Pancreas (tissue), 10 donors: ENCODE measurements at regions not wholly inside any gene's neighbourhood (a gene's known extent, or its start where the extent isn't known, plus 50 kb on each side); places are given as distances from the start of the nearest gene placed in this dataset.

Source experiments
- ATAC-seq, 4 donors: fragments of 200-7000 bp; cut with Tn5 transposase; one replicate each; pipeline versions ENCODE4 v1.8.0 to v1.9.1; 2020; ENCODE audit warnings: mild to moderate bottlenecking in 4 of 4, moderate library complexity in 4 of 4
- DNase-seq, 6 donors: peaks; one replicate each; pipeline ENCODE4 v3.0.0-alpha.2; 2020
- FAIRE-seq: peaks from 2 replicates; lab custom pipeline; 2012; peaks lifted over from hg19 to GRCh38; lab: Jason Lieb, UNC
- H3K27ac ChIP-seq, 4 donors: fragments of 200-600 bp; sonication (generic); 1 replicate in 3 of 4; 2 replicates in 1 of 4; pipeline versions ENCODE4 v1.5.0 to v1.8.0; 2020
- H3K27me3 ChIP-seq, 4 donors: fragments of 200-600 bp; one replicate each; pipeline ENCODE4 v1.8.0; 2021
- H3K36me3 ChIP-seq, 3 donors: fragments of 200-600 bp; sonication (generic) in 1 of 3; one replicate each; pipeline versions ENCODE4 v1.5.0 to v1.8.0; 2020 to 2021
- H3K4me1 ChIP-seq, 3 donors: fragments of 200-600 bp; one replicate each; pipeline ENCODE4 v1.8.0; 2021
- H3K4me3 ChIP-seq, 4 donors: fragments of 200-600 bp; sonication (generic) in 2 of 4; one replicate each; pipeline versions ENCODE4 v1.5.0 to v1.8.0; 2020 to 2021
- H3K9me3 ChIP-seq, 4 donors: fragments of 200-600 bp; one replicate each; pipeline ENCODE4 v1.8.0; 2021
- WGBS, 2 donors: extraction: QIAGEN DNeasy Blood & Tissue Kit; methylation state at CpG; one replicate each; pipeline ENCODE4 v1.1.7; 2013; 5-methylcytosine and 5-hydroxymethylcytosine counted together
- intact Hi-C, 3 donors: fragments of 100-400 bp; cut with DNase I; formaldehyde crosslinking; loops; one replicate each; pipeline versions ENCODE4 v1.11.1 to v1.14.2; 2022
- TF ChIP-seq, protein P1 (sequence below), 4 donors: fragments of 200-600 bp; sonication (generic) in 3 of 4; IDR thresholded peaks; one replicate each; pipeline versions ENCODE4 v1.5.0 to v1.8.0; 2021; ENCODE audit warnings: antibody characterized with exemption in 4 of 4
- donor health status: healthy with polysubstance abuse.
- donor health status: DM: no; HTN: no; CAD: no; lungs with moderate emphysema.
- donor health status: DM: no; HTN: no; CAD: no.
- donor health status: control.
- donor health status: control.
- donor health status: Bipolar disorder and iron deficiency.
- donor health status: DM: yes; HTN: yes; CAD: no.
- donor health status: DM: no; HTN: no; CAD: no.
- donor health status: DM: no; HTN: no; CAD: no.
- donor health status: DM: yes; HTN: yes; CAD: no.

GRCh38 chr12:114952573-114953271, 268.7 kb upstream of the TBX3 start:
- no peak overlapping the region for H3K27ac ChIP-seq
- WGBS, 2 donors = 45 to 59% methylated on average over 18 of the region's 18 CpGs
- H3K36me3 ChIP-seq = no peaks in the 10 kb centered on the region
- intact Hi-C loops = no loop called here
- H3K27me3 ChIP-seq = no peaks in the 10 kb centered on the region
- FAIRE-seq (no peak), DNase-seq (no peak), ATAC-seq (no peak)
- H3K9me3 ChIP-seq = no peaks in the 10 kb centered on the region
- H3K4me1 ChIP-seq = no peaks in the 10 kb centered on the region
- H3K4me3 ChIP-seq = no peak overlapping the region
- TF ChIP-seq, protein P1, sequence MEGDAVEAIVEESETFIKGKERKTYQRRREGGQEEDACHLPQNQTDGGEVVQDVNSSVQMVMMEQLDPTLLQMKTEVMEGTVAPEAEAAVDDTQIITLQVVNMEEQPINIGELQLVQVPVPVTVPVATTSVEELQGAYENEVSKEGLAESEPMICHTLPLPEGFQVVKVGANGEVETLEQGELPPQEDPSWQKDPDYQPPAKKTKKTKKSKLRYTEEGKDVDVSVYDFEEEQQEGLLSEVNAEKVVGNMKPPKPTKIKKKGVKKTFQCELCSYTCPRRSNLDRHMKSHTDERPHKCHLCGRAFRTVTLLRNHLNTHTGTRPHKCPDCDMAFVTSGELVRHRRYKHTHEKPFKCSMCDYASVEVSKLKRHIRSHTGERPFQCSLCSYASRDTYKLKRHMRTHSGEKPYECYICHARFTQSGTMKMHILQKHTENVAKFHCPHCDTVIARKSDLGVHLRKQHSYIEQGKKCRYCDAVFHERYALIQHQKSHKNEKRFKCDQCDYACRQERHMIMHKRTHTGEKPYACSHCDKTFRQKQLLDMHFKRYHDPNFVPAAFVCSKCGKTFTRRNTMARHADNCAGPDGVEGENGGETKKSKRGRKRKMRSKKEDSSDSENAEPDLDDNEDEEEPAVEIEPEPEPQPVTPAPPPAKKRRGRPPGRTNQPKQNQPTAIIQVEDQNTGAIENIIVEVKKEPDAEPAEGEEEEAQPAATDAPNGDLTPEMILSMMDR (IDR thresholded peaks at IDR 0.05) = no peak

GRCh38 chr12:114949058-114949820, 265.3 kb upstream of the TBX3 start:
- no peaks in the 10 kb centered on the region for H3K4me1 ChIP-seq
- no peaks in the 10 kb centered on the region for H3K9me3 ChIP-seq
- FAIRE-seq (no peak), ATAC-seq (no peak), DNase-seq (no peak)
- H3K27ac ChIP-seq = no peak overlapping the region
- intact Hi-C loops = no loop called here
- no peaks in the 10 kb centered on the region for H3K36me3 ChIP-seq
- H3K4me3 ChIP-seq = no peak overlapping the region
- TF ChIP-seq, protein P1 (IDR thresholded peaks at IDR 0.05) = no peak
- no peaks in the 10 kb centered on the region for H3K27me3 ChIP-seq
- WGBS, 2 donors = 62 to 73% methylated on average over 8 of the region's 8 CpGs

- no peak for FAIRE-seq
Measured at GRCh38 chr12:114945351-114945750, 261.4 kb upstream of the TBX3 start.

DNA sequence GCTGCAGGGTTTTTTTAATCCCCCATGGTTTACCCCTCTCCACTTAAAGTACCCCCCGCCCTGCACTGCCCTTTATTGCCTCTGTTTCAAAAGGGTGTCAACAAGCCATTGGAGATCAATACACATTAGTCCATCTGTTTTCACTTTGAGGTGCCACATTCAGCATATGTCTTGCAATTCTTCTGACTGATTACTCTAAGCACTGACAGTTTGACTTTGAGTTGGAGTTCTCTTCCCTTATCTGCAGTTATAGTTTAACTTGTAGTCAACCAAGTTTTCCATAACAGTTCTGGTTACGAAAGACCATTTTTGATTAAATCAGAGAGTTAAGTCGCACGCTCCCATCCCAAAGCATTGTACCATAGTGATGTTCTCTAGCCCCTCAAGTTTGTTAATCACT, 260.8 kb upstream of the TBX3 start:
- H3K4me3 ChIP-seq = no peak overlapping the region
- ATAC-seq (no peak), FAIRE-seq (no peak), DNase-seq (no peak)
- H3K4me1 ChIP-seq = no peaks in the 10 kb centered on the region
- TF ChIP-seq, protein P1 (IDR thresholded peaks at IDR 0.05) = no peak
- H3K36me3 ChIP-seq = no peaks in the 10 kb centered on the region
- peaks cover 0 to 4% (median 0%) of the 10 kb centered on the region in 4 donors for H3K27me3 ChIP-seq
- 16 to 21% methylated on average over 4 of the region's 4 CpGs for WGBS, 2 donors
- no peak overlapping the region for H3K27ac ChIP-seq
- no peaks in the 10 kb centered on the region for H3K9me3 ChIP-seq
- intact Hi-C loops = no loop called here

More at GRCh38 chr12:114945351-114945750, 261.4 kb upstream of the TBX3 start:
- H3K27me3 ChIP-seq = peaks cover 0 to 4% (median 0%) of the 10 kb centered on the region in 4 donors
- no peak overlapping the region for H3K4me3 ChIP-seq
- no peaks in the 10 kb centered on the region for H3K36me3 ChIP-seq
- H3K4me1 ChIP-seq = no peaks in the 10 kb centered on the region
- 57 to 69% methylated on average over 2 of the region's 2 CpGs for WGBS, 2 donors
- TF ChIP-seq, protein P1 (IDR thresholded peaks at IDR 0.05) = no peak
- no peak overlapping the region for H3K27ac ChIP-seq
- DNase-seq (no peak), ATAC-seq (no peak)
- no peaks in the 10 kb centered on the region for H3K9me3 ChIP-seq
- intact Hi-C loops = no loop called here

- Histone ChIP-seq H3K9me3 (no peaks in the 10 kb centered on the region), H3K36me3 (no peaks in the 10 kb centered on the region), H3K4me1 (no peaks in the 10 kb centered on the region), H3K4me3 (no peak overlapping the region), H3K27ac (no peak overlapping the region), H3K27me3 (peaks cover 0 to 4% (median 0%) of the 10 kb centered on the region in 4 donors)
- TF ChIP-seq, protein P1 (IDR thresholded peaks at IDR 0.05) = no peak
- FAIRE-seq (no peak), ATAC-seq (no peak), DNase-seq (no peak)
- intact Hi-C loops = no loop called here
- 65 to 74% methylated on average over 1 of the region's 1 CpG for WGBS, 2 donors
Measured at GRCh38 chr12:114943601-114944000, 259.6 kb upstream of the TBX3 start.
